COLO829 (cell line): ENCODE measurements at regions not wholly inside any gene's neighbourhood (a gene's known extent, or its start where the extent isn't known, plus 50 kb on each side); places are given as distances from the start of the nearest gene placed in this dataset.
A peak's percentile ranks its signal among the peaks of the same experiment; 100 is the strongest.

Source experiments
- DNase-seq: peaks from one replicate; pipeline ENCODE4 v3.0.0; 2012; ENCODE audit warnings: low spot score

- DNase-seq: no peak
These were observed 1905.6 kb downstream of the NCAM2 start for GRCh38 chr21:22903851-22904250.

GRCh38 chr21:22904385-22904784, 1906.2 kb downstream of the NCAM2 start:
- no peak for DNase-seq

- DNase-seq: no peak
These were observed 1926.8 kb downstream of the NCAM2 start for GRCh38 chr21:22925032-22925431.

GRCh38 chr21:22927469-22927868, 1929.3 kb downstream of the NCAM2 start:
- no peak for DNase-seq

- DNase-seq: no peak
These were observed 1943.7 kb downstream of the NCAM2 start for GRCh38 chr21:22941779-22942490.

- no peak for DNase-seq
These were observed 1957.3 kb downstream of the NCAM2 start for GRCh38 chr21:22955559-22955958.

GRCh38 chr21:22961258-22961657, 1963.0 kb downstream of the NCAM2 start:
- DNase-seq: no peak

- DNase-seq: no peak
These were observed 1967.4 kb downstream of the NCAM2 start for GRCh38 chr21:22965455-22966135.

- no peak for DNase-seq
These were observed 1983.6 kb downstream of the NCAM2 start for GRCh38 chr21:22981819-22982218.

GRCh38 chr21:22993144-22993543, 1994.9 kb downstream of the NCAM2 start:
- no peak for DNase-seq

GRCh38 chr21:22993822-22994574, 1995.8 kb downstream of the NCAM2 start:
- no peak for DNase-seq

- DNase-seq: no peak
These were observed 2005.7 kb downstream of the NCAM2 start for GRCh38 chr21:23003951-23004350.

GRCh38 chr21:23008601-23009202, 2010.5 kb downstream of the NCAM2 start:
- DNase-seq: no peak

GRCh38 chr21:23009360-23009759, 2011.2 kb downstream of the NCAM2 start:
- no peak for DNase-seq

GRCh38 chr21:23014021-23014420, 2015.8 kb downstream of the NCAM2 start:
- no peak for DNase-seq

- peak; percentile 2 for DNase-seq
These were observed 2018.4 kb downstream of the NCAM2 start for GRCh38 chr21:23016617-23017016.

- no peak for DNase-seq
These were observed 2019.8 kb downstream of the NCAM2 start for GRCh38 chr21:23017989-23018388.

GRCh38 chr21:23020969-23021368, 2022.8 kb downstream of the NCAM2 start:
- DNase-seq: no peak

- DNase-seq: no peak
These were observed 2023.3 kb downstream of the NCAM2 start for GRCh38 chr21:23021481-23021880.

- DNase-seq: no peak
These were observed 2028.7 kb downstream of the NCAM2 start for GRCh38 chr21:23026878-23027277.

- no peak for DNase-seq
These were observed 2041.6 kb downstream of the NCAM2 start for GRCh38 chr21:23039846-23040245.

GRCh38 chr21:23045955-23046354, 2047.7 kb downstream of the NCAM2 start:
- DNase-seq: no peak

GRCh38 chr21:23067672-23068071, 2069.5 kb downstream of the NCAM2 start:
- no peak for DNase-seq
